ENCODE measurements at regions not wholly inside any gene's neighbourhood (a gene's known extent, or its start where the extent isn't known, plus 50 kb on each side); places are given as distances from the start of the nearest gene placed in this dataset.
"Not testable (repeated sequence)": the region's sequence is repeated elsewhere in the genome, so short reads cannot be mapped to it uniquely, and the experiment has no call there.

- H3K4me3 ChIP-seq (ENCODE audit: low read depth, low read length): no peak overlapping the region
- no peak for TF ChIP-seq CTCF (IDR thresholded peaks at IDR 0.05; ENCODE audit: low read depth, low read length)
Observed at GRCh38 chr3:118127992-118128391, 906.7 kb downstream of the IGSF11 start.

GRCh38 chr3:118128886-118129285, 905.8 kb downstream of the IGSF11 start:
- no peak for TF ChIP-seq CTCF (IDR thresholded peaks at IDR 0.05; ENCODE audit: low read depth, low read length)
- H3K4me3 ChIP-seq (ENCODE audit: low read depth, low read length): no peak overlapping the region

GRCh38 chr3:118137778-118138177, 896.9 kb downstream of the IGSF11 start:
- no peak overlapping the region for H3K4me3 ChIP-seq (ENCODE audit: low read depth, low read length)
- TF ChIP-seq CTCF (IDR thresholded peaks at IDR 0.05; ENCODE audit: low read depth, low read length): no peak

DNA sequence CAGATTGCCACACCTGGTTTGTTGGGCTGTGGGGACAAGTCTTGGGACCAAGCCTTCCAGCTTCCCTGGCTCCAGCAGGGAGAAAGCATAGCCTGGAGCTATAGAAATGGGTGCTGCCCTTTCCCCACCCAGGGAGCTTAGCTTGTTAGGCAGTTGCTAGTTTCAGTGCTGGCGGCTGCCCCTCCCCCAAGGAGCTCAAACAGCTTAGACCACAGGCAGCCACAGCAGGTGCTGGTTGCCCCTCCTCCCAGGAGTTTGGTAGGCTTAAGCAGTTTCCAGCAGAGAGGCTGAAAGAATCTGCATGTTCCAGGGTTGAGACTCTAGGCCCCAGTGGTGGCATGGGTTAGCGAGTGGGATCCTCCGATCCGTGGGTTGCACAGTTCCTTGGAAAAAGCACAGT, 889.7 kb downstream of the IGSF11 start:
- no peak for TF ChIP-seq CTCF (IDR thresholded peaks at IDR 0.05; ENCODE audit: low read depth, low read length)
- H3K4me3 ChIP-seq (ENCODE audit: low read depth, low read length): no peak overlapping the region

DNA sequence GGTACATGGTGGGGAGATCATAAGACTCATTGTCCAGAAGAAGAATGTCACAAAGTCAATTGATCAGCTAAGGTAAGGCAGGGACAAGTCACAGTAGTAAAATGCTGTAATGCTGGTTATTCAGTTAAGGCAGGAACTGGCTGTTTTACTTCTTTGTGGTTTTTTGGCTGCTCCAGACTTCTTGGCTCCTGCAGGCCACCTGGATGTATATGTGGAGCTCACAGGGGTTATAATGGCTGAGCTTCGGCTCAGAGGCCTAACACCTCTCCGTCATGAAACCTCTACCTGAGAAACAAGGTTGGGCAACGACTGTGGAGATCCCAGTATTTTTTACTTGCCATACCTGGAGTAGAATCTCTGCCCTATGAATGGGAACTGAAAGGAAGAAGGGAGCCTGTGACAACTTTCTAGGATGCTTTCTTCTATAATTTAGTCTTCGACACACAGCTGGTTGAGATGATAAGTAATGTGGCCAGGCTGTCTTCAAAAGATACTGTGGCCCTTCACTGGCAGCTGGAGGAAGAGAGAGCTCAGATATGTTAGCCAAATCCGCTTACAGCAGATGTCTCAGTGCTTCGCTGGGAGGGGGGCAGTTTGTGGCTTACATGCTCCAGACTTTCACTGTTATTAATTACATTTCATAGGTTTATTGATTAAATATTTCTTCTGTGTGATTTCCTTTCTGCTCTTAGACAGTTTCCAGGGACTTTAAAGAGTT, 887.8 kb downstream of the IGSF11 start:
- TF ChIP-seq CTCF (IDR thresholded peaks at IDR 0.05; ENCODE audit: low read depth, low read length): no peak
- no peak overlapping the region for H3K4me3 ChIP-seq (ENCODE audit: low read depth, low read length)

DNA sequence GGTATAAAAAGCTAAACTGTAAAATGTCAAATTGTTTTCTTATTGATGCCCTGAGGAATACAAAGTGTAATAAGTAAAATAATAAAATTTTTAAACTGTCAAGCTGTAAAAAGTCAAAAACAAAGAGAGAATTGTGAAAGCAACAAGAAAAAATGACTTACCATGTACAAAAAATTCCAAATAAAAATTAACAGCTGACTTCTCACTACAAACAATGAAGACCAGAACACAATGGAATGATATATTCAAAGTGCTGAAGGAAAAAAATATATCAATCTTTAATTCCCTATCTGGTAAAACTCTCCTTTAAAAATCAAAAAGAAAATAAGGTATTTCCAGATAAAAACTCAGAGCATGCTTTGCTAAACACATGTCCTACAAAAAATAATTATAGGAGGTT, 883.5 kb downstream of the IGSF11 start:
- no peak overlapping the region for H3K4me3 ChIP-seq (ENCODE audit: low read depth, low read length)
- TF ChIP-seq CTCF (IDR thresholded peaks at IDR 0.05; ENCODE audit: low read depth, low read length): no peak

- not testable (repeated sequence) for H3K4me3 ChIP-seq (ENCODE audit: low read depth, low read length)
Observed at GRCh38 chr3:118162627-118163588, 871.7 kb downstream of the IGSF11 start.

All from WI38 (cell line).